KMS-11 (cell line): ENCODE measurements at regions not wholly inside any gene's neighbourhood (a gene's known extent, or its start where the extent isn't known, plus 50 kb on each side); places are given as distances from the start of the nearest gene placed in this dataset.

ENCODE experiments used
- H2AFZ ChIP-seq: fragments of 200-600 bp; sonication (generic); 2 replicates; pipeline ENCODE4 v1.6.1; 2016; ENCODE audit warnings: antibody characterized with exemption, mixed run types, low read depth
- H3K27ac ChIP-seq: fragments of 200-600 bp; sonication (generic); 2 replicates; pipeline ENCODE4 v1.6.1; 2016; ENCODE audit warnings: mild to moderate bottlenecking, mixed run types
- H3K27me3 ChIP-seq: fragments of 200-600 bp; sonication (generic); 2 replicates; pipeline ENCODE4 v1.6.1; 2017; ENCODE audit warnings: mild to moderate bottlenecking, low read depth, mixed run types, moderate library complexity; ENCODE audit not compliant: insufficient read depth
- H3K36me3 ChIP-seq: fragments of 200-600 bp; sonication (generic); 2 replicates; pipeline ENCODE4 v1.6.1; 2017; ENCODE audit warnings: mild to moderate bottlenecking, mixed run types; ENCODE audit not compliant: insufficient read depth
- H3K4me1 ChIP-seq: fragments of 200-600 bp; sonication (generic); 2 replicates; pipeline ENCODE4 v1.6.1; 2016; ENCODE audit warnings: mild to moderate bottlenecking, low read depth, mixed run types; ENCODE audit not compliant: poor library complexity, severe bottlenecking
- H3K4me2 ChIP-seq: fragments of 200-600 bp; sonication (generic); 2 replicates; pipeline ENCODE4 v1.7.0; 2016; ENCODE audit warnings: mild to moderate bottlenecking, mixed run types
- H3K4me3 ChIP-seq: fragments of 200-600 bp; sonication (generic); IDR thresholded peaks from 2 replicates; pipeline ENCODE4 v1.6.1; 2017; ENCODE audit warnings: low read depth, low read length, mixed read lengths; ENCODE audit not compliant: insufficient read depth
- H3K79me2 ChIP-seq: fragments of 200-600 bp; sonication (generic); 2 replicates; pipeline ENCODE4 v1.6.1; 2016; ENCODE audit warnings: low read depth, mixed run types; ENCODE audit not compliant: insufficient read depth
- H3K9ac ChIP-seq: fragments of 200-600 bp; sonication (generic); 2 replicates; pipeline ENCODE4 v1.6.1; 2016; ENCODE audit warnings: mild to moderate bottlenecking, mixed run types
- H4K20me1 ChIP-seq: fragments of 200-600 bp; sonication (generic); 2 replicates; pipeline ENCODE4 v1.6.1; 2016; ENCODE audit warnings: mild to moderate bottlenecking, mixed run types; ENCODE audit not compliant: insufficient read depth
- TF ChIP-seq, protein P1 (sequence below): fragments of 200-600 bp; sonication (generic); conservative IDR thresholded peaks from 2 replicates; pipeline ENCODE4 v1.6.1; 2017; ENCODE audit warnings: low read depth, mild to moderate bottlenecking, antibody characterized with exemption, low read length, moderate library complexity, mixed read lengths

- TF ChIP-seq, protein P1, sequence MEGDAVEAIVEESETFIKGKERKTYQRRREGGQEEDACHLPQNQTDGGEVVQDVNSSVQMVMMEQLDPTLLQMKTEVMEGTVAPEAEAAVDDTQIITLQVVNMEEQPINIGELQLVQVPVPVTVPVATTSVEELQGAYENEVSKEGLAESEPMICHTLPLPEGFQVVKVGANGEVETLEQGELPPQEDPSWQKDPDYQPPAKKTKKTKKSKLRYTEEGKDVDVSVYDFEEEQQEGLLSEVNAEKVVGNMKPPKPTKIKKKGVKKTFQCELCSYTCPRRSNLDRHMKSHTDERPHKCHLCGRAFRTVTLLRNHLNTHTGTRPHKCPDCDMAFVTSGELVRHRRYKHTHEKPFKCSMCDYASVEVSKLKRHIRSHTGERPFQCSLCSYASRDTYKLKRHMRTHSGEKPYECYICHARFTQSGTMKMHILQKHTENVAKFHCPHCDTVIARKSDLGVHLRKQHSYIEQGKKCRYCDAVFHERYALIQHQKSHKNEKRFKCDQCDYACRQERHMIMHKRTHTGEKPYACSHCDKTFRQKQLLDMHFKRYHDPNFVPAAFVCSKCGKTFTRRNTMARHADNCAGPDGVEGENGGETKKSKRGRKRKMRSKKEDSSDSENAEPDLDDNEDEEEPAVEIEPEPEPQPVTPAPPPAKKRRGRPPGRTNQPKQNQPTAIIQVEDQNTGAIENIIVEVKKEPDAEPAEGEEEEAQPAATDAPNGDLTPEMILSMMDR, result no peak
- H3K4me2 ChIP-seq, result no peak overlapping the region
- no peak overlapping the region for H3K9ac ChIP-seq
- peaks cover 22% of the 10 kb centered on the region for H3K4me1 ChIP-seq
- H3K27ac ChIP-seq, result no peak overlapping the region
- no peaks in the 10 kb centered on the region for H4K20me1 ChIP-seq
- H3K4me3 ChIP-seq, result no peak overlapping the region
- H3K79me2 ChIP-seq, result no peaks in the 10 kb centered on the region
- H3K27me3 ChIP-seq, result no peaks in the 10 kb centered on the region
- H3K36me3 ChIP-seq, result no peaks in the 10 kb centered on the region
- no peak overlapping the region for H2AFZ ChIP-seq
Measured at GRCh38 chr5:74459984-74460383, 180.5 kb downstream of the ENC1 start.

- H3K4me2 ChIP-seq, result no peak overlapping the region
- H3K79me2 ChIP-seq, result no peaks in the 10 kb centered on the region
- TF ChIP-seq, protein P1, result no peak
- no peak overlapping the region for H3K9ac ChIP-seq
- H4K20me1 ChIP-seq, result no peaks in the 10 kb centered on the region
- no peak overlapping the region for H2AFZ ChIP-seq
- H3K4me3 ChIP-seq, result no peak overlapping the region
- no peaks in the 10 kb centered on the region for H3K36me3 ChIP-seq
- H3K4me1 ChIP-seq, result peaks cover 5% of the 10 kb centered on the region
- no peaks in the 10 kb centered on the region for H3K27me3 ChIP-seq
- H3K27ac ChIP-seq, result no peak overlapping the region
Measured at GRCh38 chr5:74457876-74458275, 182.7 kb downstream of the ENC1 start.

DNA sequence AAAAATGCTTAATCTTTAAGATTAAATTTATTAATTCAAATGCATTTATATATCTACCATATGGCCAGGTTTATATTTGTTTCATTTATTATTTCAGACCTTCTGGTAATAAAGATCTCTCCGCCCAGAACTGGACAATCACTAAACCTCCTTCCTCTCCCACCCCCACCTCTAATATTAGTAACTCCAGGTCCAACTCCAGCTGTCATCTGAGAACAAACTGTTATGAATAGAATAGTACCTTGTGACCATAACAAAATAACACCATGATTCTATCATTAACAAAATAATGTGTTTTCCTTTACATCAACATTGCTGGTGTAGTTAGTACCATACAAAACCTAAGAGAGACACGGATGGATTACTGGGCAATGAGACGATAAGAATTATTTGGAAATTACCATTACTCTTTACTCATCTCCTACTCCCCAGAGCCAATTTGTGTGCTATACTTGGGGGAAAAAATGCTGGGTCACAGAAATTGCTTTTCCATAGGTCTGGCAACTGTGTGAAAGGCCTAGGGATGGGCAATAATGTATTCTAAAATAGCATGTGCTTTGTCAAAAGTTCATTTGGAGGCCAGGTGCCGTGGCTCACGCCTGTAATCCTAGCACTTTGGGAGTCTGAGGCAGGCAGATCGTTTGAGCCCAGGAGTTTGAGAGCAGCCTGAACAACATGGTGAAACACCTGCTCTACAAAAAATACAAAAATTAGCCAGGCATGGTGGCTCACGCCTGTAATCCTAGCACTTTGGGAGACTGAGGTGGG lies 186.1 kb downstream of the ENC1 start:
- H3K4me2 ChIP-seq, result no peak overlapping the region
- no peak overlapping the region for H3K27ac ChIP-seq
- peaks cover 5% of the 10 kb centered on the region for H3K4me1 ChIP-seq
- no peaks in the 10 kb centered on the region for H4K20me1 ChIP-seq
- no peaks in the 10 kb centered on the region for H3K79me2 ChIP-seq
- H3K9ac ChIP-seq, result no peak overlapping the region
- TF ChIP-seq, protein P1, result no peak
- no peaks in the 10 kb centered on the region for H3K36me3 ChIP-seq
- H3K4me3 ChIP-seq, result no peak overlapping the region
- H2AFZ ChIP-seq, result no peak overlapping the region
- H3K27me3 ChIP-seq, result no peaks in the 10 kb centered on the region

DNA sequence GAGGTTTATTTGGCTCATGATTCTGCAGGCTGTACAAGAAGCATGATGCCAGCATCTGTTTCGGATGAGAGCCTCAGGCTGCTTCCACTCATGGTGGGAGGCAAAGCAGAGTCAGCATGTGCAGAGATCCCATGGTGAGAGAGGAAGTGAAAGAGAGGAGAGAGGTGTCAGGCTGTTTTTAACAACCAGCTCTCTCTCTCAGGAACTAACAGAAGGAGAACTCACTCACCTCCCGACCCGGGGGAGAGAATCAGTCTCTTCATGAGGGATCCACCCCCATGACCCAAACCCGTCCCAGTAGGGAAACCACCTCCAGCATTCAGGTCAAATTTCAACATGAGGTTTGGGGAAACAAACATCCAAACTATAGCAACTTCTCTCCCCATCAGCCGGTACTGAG lies 187.7 kb downstream of the ENC1 start:
- Histone ChIP-seq H3K9ac (no peak overlapping the region), H3K4me2 (no peak overlapping the region), H3K27me3 (no peaks in the 10 kb centered on the region), H4K20me1 (no peaks in the 10 kb centered on the region), H3K4me1 (peaks cover 4% of the 10 kb centered on the region), H3K4me3 (no peak overlapping the region), H3K27ac (no peak overlapping the region), H3K79me2 (no peaks in the 10 kb centered on the region), H3K36me3 (no peaks in the 10 kb centered on the region), H2AFZ (no peak overlapping the region)
- TF ChIP-seq, protein P1, result no peak
